ENCODE measurements at regions not wholly inside any gene's neighbourhood (a gene's known extent, or its start where the extent isn't known, plus 50 kb on each side); places are given as distances from the start of the nearest gene placed in this dataset.

GRCh38 chr18:78685250-78685979, 294.2 kb upstream of the SALL3 start:
- no peak for TF ChIP-seq CTCF (IDR thresholded peaks at IDR 0.05; ENCODE audit: low read depth, low read length)
- DNase-seq, result no peak
- Histone ChIP-seq H3K4me3 (ENCODE audit: low read depth, low read length) (no peak overlapping the region), H3K36me3 (no peaks in the 10 kb centered on the region), H3K4me1 (no peaks in the 10 kb centered on the region), H3K9me3 (no peaks in the 10 kb centered on the region), H3K27me3 (no peaks in the 10 kb centered on the region)

- no peaks in the 10 kb centered on the region for H3K36me3 ChIP-seq
- H3K4me1 ChIP-seq, result no peaks in the 10 kb centered on the region
- no peaks in the 10 kb centered on the region for H3K27me3 ChIP-seq
- TF ChIP-seq CTCF (IDR thresholded peaks at IDR 0.05; ENCODE audit: low read depth, low read length), result no peak
- no peak for DNase-seq
- H3K9me3 ChIP-seq, result no peaks in the 10 kb centered on the region
- H3K4me3 ChIP-seq (ENCODE audit: low read depth, low read length), result no peak overlapping the region
These were observed 293.6 kb upstream of the SALL3 start for GRCh38 chr18:78685980-78686530.

- Histone ChIP-seq H3K27me3 (no peaks in the 10 kb centered on the region), H3K4me1 (no peaks in the 10 kb centered on the region), H3K4me3 (ENCODE audit: low read depth, low read length) (no peak overlapping the region), H3K36me3 (no peaks in the 10 kb centered on the region), H3K9me3 (no peaks in the 10 kb centered on the region)
- no peak for TF ChIP-seq CTCF (IDR thresholded peaks at IDR 0.05; ENCODE audit: low read depth, low read length)
- DNase-seq, result no peak
These were observed 292.5 kb upstream of the SALL3 start for GRCh38 chr18:78686976-78687685.

GRCh38 chr18:78687736-78688135, 291.9 kb upstream of the SALL3 start:
- Histone ChIP-seq H3K4me1 (no peaks in the 10 kb centered on the region), H3K4me3 (ENCODE audit: low read depth, low read length) (no peak overlapping the region), H3K9me3 (no peaks in the 10 kb centered on the region), H3K36me3 (no peaks in the 10 kb centered on the region), H3K27me3 (no peaks in the 10 kb centered on the region)
- DNase-seq, result no peak
- TF ChIP-seq CTCF (IDR thresholded peaks at IDR 0.05; ENCODE audit: low read depth, low read length), result no peak

- no peak for DNase-seq
- no peaks in the 10 kb centered on the region for H3K27me3 ChIP-seq
- TF ChIP-seq CTCF (IDR thresholded peaks at IDR 0.05; ENCODE audit: low read depth, low read length), result no peak
These were observed 291.4 kb upstream of the SALL3 start for GRCh38 chr18:78688249-78688648.

GRCh38 chr18:78688916-78689315, 290.7 kb upstream of the SALL3 start:
- Histone ChIP-seq H3K27me3 (no peaks in the 10 kb centered on the region), H3K36me3 (no peaks in the 10 kb centered on the region), H3K9me3 (no peaks in the 10 kb centered on the region), H3K4me1 (no peaks in the 10 kb centered on the region), H3K4me3 (ENCODE audit: low read depth, low read length) (no peak overlapping the region)
- no peak for DNase-seq
- no peak for TF ChIP-seq CTCF (IDR thresholded peaks at IDR 0.05; ENCODE audit: low read depth, low read length)

More at GRCh38 chr18:78688249-78688648, 291.4 kb upstream of the SALL3 start:
- H3K36me3 ChIP-seq, result no peaks in the 10 kb centered on the region
- no peak overlapping the region for H3K4me3 ChIP-seq (ENCODE audit: low read depth, low read length)
- H3K9me3 ChIP-seq, result no peaks in the 10 kb centered on the region
- no peaks in the 10 kb centered on the region for H3K4me1 ChIP-seq

All from BE2C (cell line).